GM12874 (cell line): ENCODE measurements at regions not wholly inside any gene's neighbourhood (a gene's known extent, or its start where the extent isn't known, plus 50 kb on each side); places are given as distances from the start of the nearest gene placed in this dataset.

Source experiments
- TF ChIP-seq, protein P1 (sequence below): IDR thresholded peaks from 2 replicates; pipeline ENCODE4 v1.5.1; 2011; ENCODE audit warnings: low read depth, mild to moderate bottlenecking, control low read depth, low read length, moderate library complexity; ENCODE audit not compliant: insufficient read depth

DNA sequence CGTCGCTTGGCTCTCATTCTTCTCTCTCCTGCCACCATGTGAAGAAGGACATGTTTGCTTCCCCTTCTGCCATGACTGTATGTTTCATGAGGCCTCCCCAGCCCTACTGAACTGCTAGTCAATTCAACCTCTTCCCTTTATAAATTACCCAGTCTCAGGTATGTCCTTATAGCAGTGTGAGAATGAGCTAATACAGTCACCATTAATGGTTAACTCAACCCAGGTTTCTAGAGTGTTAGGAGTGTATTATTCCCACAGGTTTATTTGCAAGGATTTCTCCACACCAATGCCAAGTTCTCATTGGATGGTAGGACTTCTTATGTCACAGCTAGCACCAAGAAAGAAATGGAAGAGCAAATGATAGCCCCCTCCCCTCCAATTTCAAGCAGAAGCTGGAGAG is 71.9 kb downstream of the DYNAP start:
- TF ChIP-seq, protein P1, sequence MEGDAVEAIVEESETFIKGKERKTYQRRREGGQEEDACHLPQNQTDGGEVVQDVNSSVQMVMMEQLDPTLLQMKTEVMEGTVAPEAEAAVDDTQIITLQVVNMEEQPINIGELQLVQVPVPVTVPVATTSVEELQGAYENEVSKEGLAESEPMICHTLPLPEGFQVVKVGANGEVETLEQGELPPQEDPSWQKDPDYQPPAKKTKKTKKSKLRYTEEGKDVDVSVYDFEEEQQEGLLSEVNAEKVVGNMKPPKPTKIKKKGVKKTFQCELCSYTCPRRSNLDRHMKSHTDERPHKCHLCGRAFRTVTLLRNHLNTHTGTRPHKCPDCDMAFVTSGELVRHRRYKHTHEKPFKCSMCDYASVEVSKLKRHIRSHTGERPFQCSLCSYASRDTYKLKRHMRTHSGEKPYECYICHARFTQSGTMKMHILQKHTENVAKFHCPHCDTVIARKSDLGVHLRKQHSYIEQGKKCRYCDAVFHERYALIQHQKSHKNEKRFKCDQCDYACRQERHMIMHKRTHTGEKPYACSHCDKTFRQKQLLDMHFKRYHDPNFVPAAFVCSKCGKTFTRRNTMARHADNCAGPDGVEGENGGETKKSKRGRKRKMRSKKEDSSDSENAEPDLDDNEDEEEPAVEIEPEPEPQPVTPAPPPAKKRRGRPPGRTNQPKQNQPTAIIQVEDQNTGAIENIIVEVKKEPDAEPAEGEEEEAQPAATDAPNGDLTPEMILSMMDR = no peak

DNA sequence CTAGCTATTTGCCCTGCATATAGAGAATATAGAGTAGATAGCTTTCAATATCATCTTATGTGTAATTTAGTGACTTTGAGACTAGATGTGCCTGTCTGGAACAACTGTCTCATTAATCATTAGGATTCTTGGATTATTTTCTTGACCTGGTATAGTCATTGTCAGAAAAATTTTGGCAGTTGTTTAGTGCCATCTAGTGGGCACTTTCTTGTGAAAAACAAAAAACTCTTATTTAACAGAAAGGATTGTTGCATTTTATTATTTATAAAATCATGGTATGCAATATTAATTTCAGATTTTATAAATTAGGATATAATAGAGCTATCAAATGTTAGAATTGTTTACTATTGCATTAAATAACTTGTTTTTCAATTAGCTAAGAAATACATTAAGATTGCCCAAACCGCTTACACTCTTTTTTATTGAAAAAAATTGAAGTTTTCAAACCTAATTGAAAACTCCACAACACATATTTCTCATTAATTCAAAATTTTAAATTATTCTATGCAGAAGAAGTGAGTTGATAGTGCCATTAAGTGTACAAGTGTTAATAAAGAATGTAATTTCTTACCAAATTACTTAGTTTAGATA is 80.3 kb downstream of the DYNAP start:
- TF ChIP-seq, protein P1 = peak; percentile 24; the same call in 1 of the 2 replicates

DNA sequence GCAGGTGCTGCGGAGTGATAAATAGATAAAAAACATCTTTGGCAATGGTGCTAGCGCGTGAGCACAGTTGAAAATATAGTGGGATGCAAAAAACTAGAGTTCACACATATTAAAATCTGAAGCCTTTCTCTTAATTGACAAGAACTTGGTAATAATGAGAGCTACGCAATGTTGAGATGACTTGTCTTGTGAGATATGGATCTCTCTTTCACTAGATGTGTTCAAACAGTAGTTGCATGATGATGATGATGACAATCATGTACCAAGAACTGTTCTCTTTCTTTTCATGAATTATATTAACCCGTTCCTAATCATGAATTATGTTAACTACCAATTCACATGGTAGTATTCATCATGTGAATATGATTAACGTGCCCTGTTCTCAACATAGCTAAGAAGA is 81.1 kb downstream of the DYNAP start:
- TF ChIP-seq, protein P1 = no peak

DNA sequence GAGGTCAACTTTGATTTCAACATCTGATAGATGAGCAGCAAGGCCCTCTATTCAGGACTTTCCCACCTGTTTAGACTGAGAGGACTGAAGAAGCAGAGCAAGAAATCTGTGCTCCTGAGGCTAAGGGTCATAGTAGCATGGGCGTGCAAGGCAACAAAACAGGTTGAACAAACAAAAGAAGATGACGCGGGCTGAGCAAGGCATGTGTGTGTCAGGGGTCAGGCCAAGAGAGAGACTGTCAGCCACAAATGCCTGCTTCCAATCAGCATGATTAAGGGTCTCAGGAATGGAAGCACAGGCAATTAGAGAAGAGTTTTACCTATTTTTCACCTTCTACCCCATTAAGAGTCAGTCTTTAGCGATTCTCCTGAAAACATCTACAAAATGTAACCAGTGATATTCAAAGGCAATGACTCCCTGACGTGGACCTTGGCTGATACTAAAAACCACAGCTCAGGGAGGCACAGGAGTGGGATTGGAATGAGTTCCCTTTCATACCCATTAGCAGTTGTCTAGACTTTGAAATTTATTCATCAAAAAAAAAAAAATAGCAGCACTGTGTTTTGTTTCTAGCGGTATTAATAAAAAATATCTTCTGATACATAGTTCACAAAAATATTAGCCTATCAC is 81.9 kb downstream of the DYNAP start:
- TF ChIP-seq, protein P1 = no peak

DNA sequence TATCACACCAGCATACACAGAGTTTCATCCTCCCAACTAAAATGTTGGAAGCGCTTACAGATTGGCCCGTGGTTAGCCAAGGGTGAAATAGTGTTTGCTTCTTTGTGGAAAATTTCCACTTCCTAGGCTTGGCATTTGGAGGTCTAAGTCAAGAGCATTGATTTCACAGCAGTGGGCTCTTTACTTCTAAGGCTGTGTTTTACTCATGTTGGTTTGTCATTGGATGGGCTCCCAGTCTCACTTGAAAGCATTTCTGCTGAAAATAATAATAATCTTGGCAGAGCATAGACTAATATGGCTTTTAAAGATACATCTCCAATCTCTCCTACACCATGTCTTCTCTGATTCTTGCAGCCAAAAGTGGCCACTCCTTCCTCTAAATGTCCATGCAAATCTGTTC is 82.9 kb downstream of the DYNAP start:
- TF ChIP-seq, protein P1 = no peak

DNA sequence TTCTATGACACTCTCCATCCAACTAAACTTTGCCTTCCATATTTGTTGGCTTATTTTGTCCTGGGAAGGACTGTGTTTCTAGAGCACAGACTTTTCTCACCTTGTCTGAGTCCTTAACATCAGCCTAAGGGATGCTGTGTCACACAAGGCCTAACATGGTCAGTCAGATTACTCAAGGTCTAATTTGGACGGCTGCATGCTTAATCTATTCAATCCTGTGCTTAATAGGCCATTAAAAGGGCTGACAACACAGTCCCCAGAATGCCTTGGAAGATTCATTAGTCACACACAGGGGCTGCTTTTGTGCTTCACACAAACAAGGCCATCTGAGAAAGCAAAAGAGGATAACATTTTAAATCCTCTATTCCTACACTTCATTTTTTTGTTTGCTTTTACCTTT is 84.0 kb downstream of the DYNAP start:
- TF ChIP-seq, protein P1 = no peak

DNA sequence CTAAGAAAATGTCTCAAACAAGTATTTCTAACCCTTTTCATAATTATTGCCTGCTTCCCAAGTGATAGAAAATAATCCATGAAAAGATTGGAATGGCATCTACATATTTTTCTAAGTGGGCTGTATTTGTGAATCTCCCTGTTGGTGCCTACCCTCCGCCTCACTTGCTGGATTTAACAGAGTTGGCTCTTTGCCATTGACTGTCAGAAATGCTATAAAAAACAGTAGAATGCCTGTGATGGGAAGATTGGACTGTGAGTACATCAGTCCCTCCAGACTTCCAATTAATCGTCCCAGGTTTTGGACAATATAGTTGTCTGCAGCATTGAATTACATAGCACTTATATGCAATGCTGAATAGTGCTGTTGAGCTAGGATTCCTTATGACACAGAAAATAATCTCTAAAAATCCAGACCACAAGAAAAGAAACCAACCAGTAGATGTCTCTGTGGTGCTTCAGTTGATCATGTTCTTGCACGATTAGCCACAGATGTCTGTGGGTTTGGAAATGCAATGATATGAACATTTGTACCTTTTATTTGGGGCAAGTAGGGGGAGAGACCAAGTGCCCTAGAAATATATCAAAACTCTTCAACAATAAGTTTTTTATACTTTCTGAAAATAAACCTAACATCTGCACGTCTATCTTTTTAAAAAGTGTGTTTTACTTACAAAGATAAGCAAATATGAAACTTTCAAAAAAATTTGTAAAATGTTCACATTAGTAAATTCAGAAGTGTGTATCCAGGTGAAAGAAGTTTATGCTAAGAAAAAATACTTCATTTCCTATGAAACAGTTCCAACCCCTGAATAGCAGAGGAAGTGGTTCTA is 88.5 kb downstream of the DYNAP start:
- TF ChIP-seq, protein P1 = no peak
